Activated CD8-positive, alpha-beta T cell treated with anti-CD3 and anti-CD28 coated beads, Interleukin-2, amount 10 ng/mL, durations not matched to agents 7 days and 5 days (primary cell): ENCODE measurements at regions not wholly inside any gene's neighbourhood (a gene's known extent, or its start where the extent isn't known, plus 50 kb on each side); places are given as distances from the start of the nearest gene placed in this dataset.
"Not testable (repeated sequence)": the region's sequence is repeated elsewhere in the genome, so short reads cannot be mapped to it uniquely, and the experiment has no call there.

Experiments used
- ATAC-seq: fragments of 150-1000 bp; cut with Tn5 transposase; one replicate; pipeline ENCODE4 v1.10.0; 2021; ENCODE audit warnings: moderate library complexity
- CTCF ChIA-PET: fragments of 350-600 bp; sonication (Branson Sonifier 250); formaldehyde crosslinking; loops from one replicate; lab custom pipeline; 2021; ENCODE audit warnings: antibody characterized with exemption; lab: Charles Lee
- POLR2A ChIA-PET: fragments of 350-600 bp; sonication (Branson Sonifier 250); formaldehyde crosslinking; loops from one replicate; lab custom pipeline; 2021; ENCODE audit warnings: antibody characterized with exemption; lab: Charles Lee
- DNase-seq: peaks from one replicate; pipeline ENCODE4 v3.0.0-alpha.2; 2020
- H3K27ac Mint-ChIP-seq: one replicate; pipeline ENCODE4 v1.8.0; 2021; ENCODE audit warnings: mild to moderate bottlenecking, mixed read lengths
- H3K27me3 Mint-ChIP-seq: one replicate; pipeline ENCODE4 v1.8.0; 2021; ENCODE audit warnings: low read depth, mixed read lengths
- H3K36me3 Mint-ChIP-seq: one replicate; pipeline ENCODE4 v1.8.0; 2021; ENCODE audit warnings: low read depth, mixed read lengths
- H3K4me1 Mint-ChIP-seq: one replicate; pipeline ENCODE4 v1.8.0; 2021; ENCODE audit warnings: low read depth, mixed read lengths
- H3K4me3 Mint-ChIP-seq: one replicate; pipeline ENCODE4 v1.8.0; 2021; ENCODE audit warnings: mild to moderate bottlenecking, mixed read lengths
- H3K9me3 Mint-ChIP-seq: one replicate; pipeline ENCODE4 v1.8.0; 2022; ENCODE audit warnings: mixed read lengths; ENCODE audit not compliant: insufficient read depth

GRCh38 chrX:28188526-28188925 is 207.3 kb upstream of the DCAF8L1 start:
- ATAC-seq = no peak
- no peak for DNase-seq
- ChIA-PET POLR2A (no interaction called here), CTCF (no interaction called here)
- H3K4me3 Mint-ChIP-seq = no peak overlapping the region
- no peaks in the 10 kb centered on the region for H3K9me3 Mint-ChIP-seq
- H3K36me3 Mint-ChIP-seq = no peaks in the 10 kb centered on the region
- no peaks in the 10 kb centered on the region for H3K27me3 Mint-ChIP-seq
- H3K4me1 Mint-ChIP-seq = no peaks in the 10 kb centered on the region
- H3K27ac Mint-ChIP-seq = no peak overlapping the region

DNA sequence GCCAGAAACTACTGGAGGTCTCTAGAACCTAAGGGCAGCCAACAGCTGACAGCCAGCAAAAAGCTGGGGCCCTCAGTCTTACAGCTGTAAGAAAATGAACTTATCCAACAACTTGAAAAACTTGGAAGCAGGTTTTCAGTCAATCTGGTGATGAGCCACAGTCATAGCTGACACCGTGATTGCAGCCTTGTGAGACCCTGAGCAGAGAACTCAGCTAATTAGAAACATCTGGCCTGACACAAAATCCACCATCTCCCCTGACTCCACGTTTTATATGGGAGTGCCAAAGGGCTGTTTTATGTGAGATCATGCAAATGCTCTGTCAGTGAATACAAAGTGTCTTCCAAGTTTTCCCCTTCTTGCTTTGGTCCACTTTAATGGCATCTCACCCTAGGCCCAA is 198.8 kb upstream of the DCAF8L1 start:
- no peak for DNase-seq
- H3K9me3 Mint-ChIP-seq = no peaks in the 10 kb centered on the region
- ATAC-seq = no peak
- H3K4me3 Mint-ChIP-seq = no peak overlapping the region
- no peaks in the 10 kb centered on the region for H3K27me3 Mint-ChIP-seq
- H3K4me1 Mint-ChIP-seq = no peaks in the 10 kb centered on the region
- ChIA-PET CTCF (no interaction called here), POLR2A (no interaction called here)
- no peaks in the 10 kb centered on the region for H3K36me3 Mint-ChIP-seq
- no peak overlapping the region for H3K27ac Mint-ChIP-seq

- Mint-ChIP-seq H3K9me3 (no peaks in the 10 kb centered on the region), H3K27me3 (no peaks in the 10 kb centered on the region), H3K27ac (no peak overlapping the region), H3K36me3 (no peaks in the 10 kb centered on the region), H3K4me3 (no peak overlapping the region), H3K4me1 (no peaks in the 10 kb centered on the region)
- POLR2A ChIA-PET = no interaction called here
- no peak for ATAC-seq
- CTCF ChIA-PET = no interaction called here
- DNase-seq = no peak
These were observed 197.0 kb upstream of the DCAF8L1 start for GRCh38 chrX:28178206-28178605.

GRCh38 chrX:28177202-28177601 is 196.0 kb upstream of the DCAF8L1 start:
- CTCF ChIA-PET = no interaction called here
- ATAC-seq (no peak), DNase-seq (no peak)
- POLR2A ChIA-PET = no interaction called here
- Mint-ChIP-seq H3K4me1 (no peaks in the 10 kb centered on the region), H3K36me3 (no peaks in the 10 kb centered on the region), H3K27me3 (no peaks in the 10 kb centered on the region), H3K27ac (no peak overlapping the region), H3K9me3 (no peaks in the 10 kb centered on the region), H3K4me3 (no peak overlapping the region)

GRCh38 chrX:28170713-28171112 is 189.5 kb upstream of the DCAF8L1 start:
- Mint-ChIP-seq H3K4me3 (no peak overlapping the region), H3K27ac (no peak overlapping the region), H3K27me3 (no peaks in the 10 kb centered on the region), H3K36me3 (no peaks in the 10 kb centered on the region), H3K4me1 (no peaks in the 10 kb centered on the region), H3K9me3 (no peaks in the 10 kb centered on the region)
- POLR2A ChIA-PET = no interaction called here
- no peak for ATAC-seq
- CTCF ChIA-PET = no interaction called here
- DNase-seq = no peak

GRCh38 chrX:28158019-28158777 is 176.9 kb upstream of the DCAF8L1 start:
- DNase-seq = no peak

GRCh38 chrX:28152263-28152662 is 171.0 kb upstream of the DCAF8L1 start:
- POLR2A ChIA-PET, H3K27ac Mint-ChIP-seq, ATAC-seq: not testable (repeated sequence)

More at GRCh38 chrX:28158019-28158777, 176.9 kb upstream of the DCAF8L1 start:
- Mint-ChIP-seq H3K4me1 (no peaks in the 10 kb centered on the region), H3K9me3 (no peaks in the 10 kb centered on the region), H3K4me3 (no peak overlapping the region), H3K27ac (no peak overlapping the region), H3K27me3 (no peaks in the 10 kb centered on the region), H3K36me3 (no peaks in the 10 kb centered on the region)
- POLR2A ChIA-PET = no interaction called here
- CTCF ChIA-PET = no interaction called here
- ATAC-seq = no peak

GRCh38 chrX:28135378-28136047 is 154.3 kb upstream of the DCAF8L1 start:
- Mint-ChIP-seq H3K4me1 (no peaks in the 10 kb centered on the region), H3K36me3 (no peaks in the 10 kb centered on the region), H3K4me3 (no peak overlapping the region), H3K9me3 (no peaks in the 10 kb centered on the region), H3K27ac (no peak overlapping the region), H3K27me3 (no peaks in the 10 kb centered on the region)
- DNase-seq = no peak
- ChIA-PET CTCF (no interaction called here), POLR2A (no interaction called here)
- ATAC-seq = no peak

More at GRCh38 chrX:28152263-28152662, 171.0 kb upstream of the DCAF8L1 start:
- H3K27me3 Mint-ChIP-seq, DNase-seq, H3K4me3 Mint-ChIP-seq, CTCF ChIA-PET, H3K9me3 Mint-ChIP-seq, H3K4me1 Mint-ChIP-seq, H3K36me3 Mint-ChIP-seq: not testable (repeated sequence)

- DNase-seq = no peak
- Mint-ChIP-seq H3K9me3 (no peaks in the 10 kb centered on the region), H3K4me1 (no peaks in the 10 kb centered on the region), H3K4me3 (no peak overlapping the region), H3K27me3 (no peaks in the 10 kb centered on the region), H3K36me3 (no peaks in the 10 kb centered on the region), H3K27ac (no peak overlapping the region)
- ChIA-PET POLR2A (no interaction called here), CTCF (no interaction called here)
- ATAC-seq = no peak
These were observed 152.5 kb upstream of the DCAF8L1 start for GRCh38 chrX:28133763-28134162.

DNA sequence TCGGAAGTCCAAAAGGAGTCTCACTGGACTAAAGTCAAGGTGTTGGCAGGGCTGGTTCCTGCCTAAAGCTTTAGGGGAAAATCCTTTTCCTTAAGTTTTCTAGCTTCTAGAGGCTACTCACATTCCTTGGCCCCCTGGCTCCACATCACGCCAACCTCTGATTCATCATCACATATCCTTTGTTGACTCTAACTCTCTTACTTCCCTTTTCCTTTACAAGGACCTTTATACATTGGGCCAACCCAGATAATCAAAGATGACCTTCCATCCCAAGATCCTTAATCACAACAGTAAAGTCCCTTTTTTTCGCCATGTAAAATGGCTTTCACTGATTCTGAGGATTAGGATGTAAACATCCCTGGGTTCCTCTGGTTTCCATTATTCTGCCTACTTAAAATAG is 146.4 kb upstream of the DCAF8L1 start:
- POLR2A ChIA-PET = no interaction called here
- H3K27me3 Mint-ChIP-seq = no peaks in the 10 kb centered on the region
- no peaks in the 10 kb centered on the region for H3K9me3 Mint-ChIP-seq
- ATAC-seq = no peak
- no peaks in the 10 kb centered on the region for H3K4me1 Mint-ChIP-seq
- no peak overlapping the region for H3K4me3 Mint-ChIP-seq
- no peak overlapping the region for H3K27ac Mint-ChIP-seq
- no peaks in the 10 kb centered on the region for H3K36me3 Mint-ChIP-seq
- CTCF ChIA-PET = no interaction called here
- DNase-seq = no peak

GRCh38 chrX:28126886-28127285 is 145.6 kb upstream of the DCAF8L1 start:
- H3K4me1 Mint-ChIP-seq = no peaks in the 10 kb centered on the region
- H3K36me3 Mint-ChIP-seq = no peaks in the 10 kb centered on the region
- ChIA-PET POLR2A (no interaction called here), CTCF (no interaction called here)
- no peak for DNase-seq
- no peak for ATAC-seq
- no peak overlapping the region for H3K4me3 Mint-ChIP-seq
- H3K27ac Mint-ChIP-seq = no peak overlapping the region
- H3K27me3 Mint-ChIP-seq = no peaks in the 10 kb centered on the region
- H3K9me3 Mint-ChIP-seq = no peaks in the 10 kb centered on the region

DNA sequence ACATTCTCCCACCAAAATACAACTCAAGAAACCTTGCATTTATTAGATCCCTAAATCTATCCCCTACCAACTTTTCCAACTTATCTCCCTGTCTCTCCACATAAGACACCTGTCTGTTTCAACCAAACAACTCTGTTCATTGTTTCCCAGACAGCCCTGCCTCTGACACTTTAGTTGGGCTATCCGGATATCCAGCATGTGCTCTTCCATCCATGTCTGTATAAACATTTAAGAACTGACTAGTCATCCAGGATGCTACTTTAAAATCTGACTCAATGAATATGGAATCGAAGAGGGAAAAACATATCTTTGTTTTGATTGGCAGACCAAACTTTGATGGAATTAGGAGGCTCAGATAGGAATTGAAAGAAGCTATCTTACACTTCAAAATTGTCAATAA is 143.2 kb upstream of the DCAF8L1 start:
- no peaks in the 10 kb centered on the region for H3K4me1 Mint-ChIP-seq
- H3K36me3 Mint-ChIP-seq = no peaks in the 10 kb centered on the region
- ChIA-PET CTCF (no interaction called here), POLR2A (no interaction called here)
- no peaks in the 10 kb centered on the region for H3K27me3 Mint-ChIP-seq
- no peaks in the 10 kb centered on the region for H3K9me3 Mint-ChIP-seq
- no peak for DNase-seq
- ATAC-seq = no peak
- no peak overlapping the region for H3K4me3 Mint-ChIP-seq
- no peak overlapping the region for H3K27ac Mint-ChIP-seq
